Spleen (tissue), 7 donors: ENCODE measurements at regions not wholly inside any gene's neighbourhood (a gene's known extent, or its start where the extent isn't known, plus 50 kb on each side); places are given as distances from the start of the nearest gene placed in this dataset.

Experiments used
- POLR2A ChIP-seq, 3 donors: fragments of 450-650 bp; IDR thresholded peaks; one replicate each; pipeline ENCODE4 v1.5.1; 2017; ENCODE audit warnings: antibody characterized with exemption in 3 of 3, mild to moderate bottlenecking in 1 of 3
- POLR2AphosphoS5 ChIP-seq, 3 donors: sonication (generic); formaldehyde crosslinking; IDR thresholded peaks; one replicate each; pipeline ENCODE4 v1.5.1; 2017; ENCODE audit warnings: antibody characterized with exemption in 3 of 3
- TF ChIP-seq, protein P1 (sequence below), 11 experiments: fragments of 200-600 bp in 7 of 11; fragments of 450-650 bp in 4 of 11; sonication (generic) in 4 of 11; IDR thresholded peaks in 8 of 11; conservative IDR thresholded peaks in 3 of 11; 1 replicate in 7 of 11; 2 replicates in 4 of 11; pipeline versions ENCODE4 v1.4.0 to v1.8.0; 2016 to 2021; ENCODE audit warnings: antibody characterized with exemption in 11 of 11, inconsistent platforms in 4 of 11, mild to moderate bottlenecking in 1 of 11
- donor health status: DM: no; HTN: no; CAD: no; lungs with moderate emphysema.
- donor health status: DM: no; HTN: no; CAD: no.
- donor health status: DM: no; HTN: no; CAD: no.

DNA sequence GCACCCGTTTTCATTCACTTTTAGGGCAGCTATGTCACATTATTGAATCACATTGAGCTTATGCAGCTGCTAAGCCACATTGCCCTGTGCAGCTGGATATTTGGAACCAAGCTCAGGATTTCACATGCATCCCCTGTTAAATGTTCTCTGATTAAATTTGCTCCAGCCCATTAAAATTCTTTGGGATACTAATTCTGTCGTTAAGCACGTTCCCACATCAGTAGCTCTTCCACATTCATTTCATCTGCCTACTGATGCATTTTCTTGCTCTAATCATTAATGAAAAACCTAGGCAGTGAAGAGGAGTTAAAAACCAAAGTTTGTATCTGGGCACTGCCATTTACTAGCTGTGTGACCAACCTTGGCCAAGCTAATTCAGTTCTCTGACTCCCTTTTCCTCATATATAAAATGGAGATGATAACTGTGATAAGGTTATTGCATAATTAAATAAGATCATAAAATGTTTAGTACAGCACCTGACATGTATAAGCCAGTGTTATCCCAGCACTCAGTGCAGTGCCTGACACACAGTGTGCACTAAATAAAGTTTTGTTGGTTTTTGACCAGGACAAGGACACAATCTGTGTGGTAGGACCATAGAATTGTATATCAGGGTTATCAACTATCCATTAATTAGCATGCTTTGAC, 222.2 kb upstream of the ATP11B start:
- TF ChIP-seq, protein P1, sequence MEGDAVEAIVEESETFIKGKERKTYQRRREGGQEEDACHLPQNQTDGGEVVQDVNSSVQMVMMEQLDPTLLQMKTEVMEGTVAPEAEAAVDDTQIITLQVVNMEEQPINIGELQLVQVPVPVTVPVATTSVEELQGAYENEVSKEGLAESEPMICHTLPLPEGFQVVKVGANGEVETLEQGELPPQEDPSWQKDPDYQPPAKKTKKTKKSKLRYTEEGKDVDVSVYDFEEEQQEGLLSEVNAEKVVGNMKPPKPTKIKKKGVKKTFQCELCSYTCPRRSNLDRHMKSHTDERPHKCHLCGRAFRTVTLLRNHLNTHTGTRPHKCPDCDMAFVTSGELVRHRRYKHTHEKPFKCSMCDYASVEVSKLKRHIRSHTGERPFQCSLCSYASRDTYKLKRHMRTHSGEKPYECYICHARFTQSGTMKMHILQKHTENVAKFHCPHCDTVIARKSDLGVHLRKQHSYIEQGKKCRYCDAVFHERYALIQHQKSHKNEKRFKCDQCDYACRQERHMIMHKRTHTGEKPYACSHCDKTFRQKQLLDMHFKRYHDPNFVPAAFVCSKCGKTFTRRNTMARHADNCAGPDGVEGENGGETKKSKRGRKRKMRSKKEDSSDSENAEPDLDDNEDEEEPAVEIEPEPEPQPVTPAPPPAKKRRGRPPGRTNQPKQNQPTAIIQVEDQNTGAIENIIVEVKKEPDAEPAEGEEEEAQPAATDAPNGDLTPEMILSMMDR (IDR thresholded peaks at IDR 0.05 in 8 of 11, conservative IDR thresholded peaks at IDR 0.05 in 3 of 11): no peak
- no peak for TF ChIP-seq POLR2A (IDR thresholded peaks at IDR 0.05)
- TF ChIP-seq POLR2AphosphoS5 (IDR thresholded peaks at IDR 0.05): no peak
